ENCODE measurements at regions not wholly inside any gene's neighbourhood (a gene's known extent, or its start where the extent isn't known, plus 50 kb on each side); places are given as distances from the start of the nearest gene placed in this dataset.

DNA sequence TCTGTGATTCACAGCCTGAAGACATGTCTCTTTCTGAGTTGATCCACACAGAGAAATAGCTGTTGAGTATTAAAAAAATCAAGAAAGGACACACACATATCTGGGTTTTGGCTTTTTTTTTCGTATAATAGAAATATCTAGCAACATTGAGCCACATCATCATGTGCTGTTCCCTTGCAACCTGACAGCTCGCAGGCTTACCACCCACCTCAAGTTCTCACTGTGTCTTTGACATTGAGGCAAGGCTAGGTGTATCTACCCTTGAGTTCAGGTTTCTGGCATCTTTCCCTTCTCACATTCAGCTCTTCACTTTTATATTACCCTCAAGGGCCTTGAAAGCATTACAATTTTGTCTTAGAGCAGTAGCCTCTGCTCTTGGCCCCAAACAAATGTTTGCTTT lies 490.3 kb upstream of the KIRREL3 start:
- H3K27ac ChIP-seq (ENCODE audit: control insufficient read depth, insufficient read depth) = no peak overlapping the region
- SMC1A ChIA-PET (ENCODE audit: uncharacterized antibody, unreplicated experiment) = no interaction called here
- in situ Hi-C loops (cut with MboI) (loop anchor here (10.0 kb wide), 1 partner anchor 1046 kb away; no protein-coding TSS in a partner anchor), intact Hi-C loops (cut with micrococcal nuclease; ENCODE audit: unreplicated experiment) (no loop called here)
- RAD21 ChIA-PET (ENCODE audit: unreplicated experiment) = no interaction called here
- no peaks in the 10 kb centered on the region for H3K36me3 ChIP-seq (ENCODE audit: control insufficient read depth in 2 of 2, insufficient read depth in 2 of 2, low read length in 1 of 2)
- H4K20me1 ChIP-seq (ENCODE audit: control insufficient read depth, insufficient read depth) = no peaks in the 10 kb centered on the region
- H3K4me1 ChIP-seq (ENCODE audit: control insufficient read depth, insufficient read depth, low read length) = no peaks in the 10 kb centered on the region
- FAIRE-seq (no peak), DNase-seq (ENCODE audit: low read depth, low spot score) (no peak), ATAC-seq (no peak)
- no peaks in the 10 kb centered on the region for H3K79me2 ChIP-seq (ENCODE audit: control insufficient read depth, insufficient read depth, low read length)
- no peak overlapping the region for H3K4me2 ChIP-seq (ENCODE audit: control insufficient read depth, insufficient read depth)
- H2AFZ ChIP-seq (ENCODE audit: control insufficient read depth, low read depth, low read length) = no peak overlapping the region
- no peaks in the 10 kb centered on the region; a peak in 1 of 4 replicates for H3K27me3 ChIP-seq (replicated peaks in 1 of 2; ENCODE audit: control insufficient read depth in 2 of 2, insufficient read depth in 2 of 2, low read length in 1 of 2)
- no peaks in the 10 kb centered on the region for H3K9me3 ChIP-seq (replicated peaks; ENCODE audit: control insufficient read depth, insufficient read depth, low read length)
- no peak overlapping the region for H3K4me3 ChIP-seq
- no peak overlapping the region for H3K9ac ChIP-seq (ENCODE audit: control insufficient read depth, insufficient read depth, low read length)
- CTCF ChIA-PET = interaction anchor here (1.1 to 1.2 kb wide), 2 partner anchors 20 to 353 kb away, joined by 3 read pairs; no protein-coding TSS in a partner anchor
- no TSS peak for BruUV-seq (replicated peaks)
- POLR2A ChIA-PET = no interaction called here
- TF ChIP-seq CHD4 (IDR thresholded peaks at IDR 0.05) = no peak
- TF ChIP-seq, protein P1, sequence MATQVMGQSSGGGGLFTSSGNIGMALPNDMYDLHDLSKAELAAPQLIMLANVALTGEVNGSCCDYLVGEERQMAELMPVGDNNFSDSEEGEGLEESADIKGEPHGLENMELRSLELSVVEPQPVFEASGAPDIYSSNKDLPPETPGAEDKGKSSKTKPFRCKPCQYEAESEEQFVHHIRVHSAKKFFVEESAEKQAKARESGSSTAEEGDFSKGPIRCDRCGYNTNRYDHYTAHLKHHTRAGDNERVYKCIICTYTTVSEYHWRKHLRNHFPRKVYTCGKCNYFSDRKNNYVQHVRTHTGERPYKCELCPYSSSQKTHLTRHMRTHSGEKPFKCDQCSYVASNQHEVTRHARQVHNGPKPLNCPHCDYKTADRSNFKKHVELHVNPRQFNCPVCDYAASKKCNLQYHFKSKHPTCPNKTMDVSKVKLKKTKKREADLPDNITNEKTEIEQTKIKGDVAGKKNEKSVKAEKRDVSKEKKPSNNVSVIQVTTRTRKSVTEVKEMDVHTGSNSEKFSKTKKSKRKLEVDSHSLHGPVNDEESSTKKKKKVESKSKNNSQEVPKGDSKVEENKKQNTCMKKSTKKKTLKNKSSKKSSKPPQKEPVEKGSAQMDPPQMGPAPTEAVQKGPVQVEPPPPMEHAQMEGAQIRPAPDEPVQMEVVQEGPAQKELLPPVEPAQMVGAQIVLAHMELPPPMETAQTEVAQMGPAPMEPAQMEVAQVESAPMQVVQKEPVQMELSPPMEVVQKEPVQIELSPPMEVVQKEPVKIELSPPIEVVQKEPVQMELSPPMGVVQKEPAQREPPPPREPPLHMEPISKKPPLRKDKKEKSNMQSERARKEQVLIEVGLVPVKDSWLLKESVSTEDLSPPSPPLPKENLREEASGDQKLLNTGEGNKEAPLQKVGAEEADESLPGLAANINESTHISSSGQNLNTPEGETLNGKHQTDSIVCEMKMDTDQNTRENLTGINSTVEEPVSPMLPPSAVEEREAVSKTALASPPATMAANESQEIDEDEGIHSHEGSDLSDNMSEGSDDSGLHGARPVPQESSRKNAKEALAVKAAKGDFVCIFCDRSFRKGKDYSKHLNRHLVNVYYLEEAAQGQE (IDR thresholded peaks at IDR 0.05; ENCODE audit: low read depth, low read length) = no peak
- no peak for TF ChIP-seq YBX1 (IDR thresholded peaks at IDR 0.05)
- no peak for TF ChIP-seq NFYB (IDR thresholded peaks at IDR 0.05; ENCODE audit: insufficient read depth, low read depth, low read length)
- TF ChIP-seq GABPA (IDR thresholded peaks at IDR 0.05; ENCODE audit: low read depth) = no peak
- no peak for TF ChIP-seq MYC (IDR thresholded peaks at IDR 0.05; ENCODE audit: insufficient read depth, insufficient read length, insufficient replicate concordance, low read length, severe bottlenecking)
- TF ChIP-seq RCOR1 (conservative IDR thresholded peaks at IDR 0.05; ENCODE audit: low read depth, low read length) = no peak
- TF ChIP-seq, protein P2, sequence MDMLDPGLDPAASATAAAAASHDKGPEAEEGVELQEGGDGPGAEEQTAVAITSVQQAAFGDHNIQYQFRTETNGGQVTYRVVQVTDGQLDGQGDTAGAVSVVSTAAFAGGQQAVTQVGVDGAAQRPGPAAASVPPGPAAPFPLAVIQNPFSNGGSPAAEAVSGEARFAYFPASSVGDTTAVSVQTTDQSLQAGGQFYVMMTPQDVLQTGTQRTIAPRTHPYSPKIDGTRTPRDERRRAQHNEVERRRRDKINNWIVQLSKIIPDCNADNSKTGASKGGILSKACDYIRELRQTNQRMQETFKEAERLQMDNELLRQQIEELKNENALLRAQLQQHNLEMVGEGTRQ (IDR thresholded peaks at IDR 0.05; ENCODE audit: borderline replicate concordance, low read depth, low read length) = no peak
- TF ChIP-seq POLR2AphosphoS2 (IDR thresholded peaks at IDR 0.05; ENCODE audit: low read depth, low read length) = no peak
- TF ChIP-seq RELA (IDR thresholded peaks at IDR 0.05; ENCODE audit: borderline replicate concordance, partially characterized antibody) = no peak
- TF ChIP-seq STAT1 (conservative IDR thresholded peaks at IDR 0.05) = no peak
- no peak for TF ChIP-seq IKZF2 (IDR thresholded peaks at IDR 0.05)
- TF ChIP-seq, protein P3, sequence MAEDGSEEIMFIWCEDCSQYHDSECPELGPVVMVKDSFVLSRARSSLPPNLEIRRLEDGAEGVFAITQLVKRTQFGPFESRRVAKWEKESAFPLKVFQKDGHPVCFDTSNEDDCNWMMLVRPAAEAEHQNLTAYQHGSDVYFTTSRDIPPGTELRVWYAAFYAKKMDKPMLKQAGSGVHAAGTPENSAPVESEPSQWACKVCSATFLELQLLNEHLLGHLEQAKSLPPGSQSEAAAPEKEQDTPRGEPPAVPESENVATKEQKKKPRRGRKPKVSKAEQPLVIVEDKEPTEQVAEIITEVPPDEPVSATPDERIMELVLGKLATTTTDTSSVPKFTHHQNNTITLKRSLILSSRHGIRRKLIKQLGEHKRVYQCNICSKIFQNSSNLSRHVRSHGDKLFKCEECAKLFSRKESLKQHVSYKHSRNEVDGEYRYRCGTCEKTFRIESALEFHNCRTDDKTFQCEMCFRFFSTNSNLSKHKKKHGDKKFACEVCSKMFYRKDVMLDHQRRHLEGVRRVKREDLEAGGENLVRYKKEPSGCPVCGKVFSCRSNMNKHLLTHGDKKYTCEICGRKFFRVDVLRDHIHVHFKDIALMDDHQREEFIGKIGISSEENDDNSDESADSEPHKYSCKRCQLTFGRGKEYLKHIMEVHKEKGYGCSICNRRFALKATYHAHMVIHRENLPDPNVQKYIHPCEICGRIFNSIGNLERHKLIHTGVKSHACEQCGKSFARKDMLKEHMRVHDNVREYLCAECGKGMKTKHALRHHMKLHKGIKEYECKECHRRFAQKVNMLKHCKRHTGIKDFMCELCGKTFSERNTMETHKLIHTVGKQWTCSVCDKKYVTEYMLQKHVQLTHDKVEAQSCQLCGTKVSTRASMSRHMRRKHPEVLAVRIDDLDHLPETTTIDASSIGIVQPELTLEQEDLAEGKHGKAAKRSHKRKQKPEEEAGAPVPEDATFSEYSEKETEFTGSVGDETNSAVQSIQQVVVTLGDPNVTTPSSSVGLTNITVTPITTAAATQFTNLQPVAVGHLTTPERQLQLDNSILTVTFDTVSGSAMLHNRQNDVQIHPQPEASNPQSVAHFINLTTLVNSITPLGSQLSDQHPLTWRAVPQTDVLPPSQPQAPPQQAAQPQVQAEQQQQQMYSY (CRISPR knock-in tag; IDR thresholded peaks at IDR 0.05) = no peak
- TF ChIP-seq, protein P4, sequence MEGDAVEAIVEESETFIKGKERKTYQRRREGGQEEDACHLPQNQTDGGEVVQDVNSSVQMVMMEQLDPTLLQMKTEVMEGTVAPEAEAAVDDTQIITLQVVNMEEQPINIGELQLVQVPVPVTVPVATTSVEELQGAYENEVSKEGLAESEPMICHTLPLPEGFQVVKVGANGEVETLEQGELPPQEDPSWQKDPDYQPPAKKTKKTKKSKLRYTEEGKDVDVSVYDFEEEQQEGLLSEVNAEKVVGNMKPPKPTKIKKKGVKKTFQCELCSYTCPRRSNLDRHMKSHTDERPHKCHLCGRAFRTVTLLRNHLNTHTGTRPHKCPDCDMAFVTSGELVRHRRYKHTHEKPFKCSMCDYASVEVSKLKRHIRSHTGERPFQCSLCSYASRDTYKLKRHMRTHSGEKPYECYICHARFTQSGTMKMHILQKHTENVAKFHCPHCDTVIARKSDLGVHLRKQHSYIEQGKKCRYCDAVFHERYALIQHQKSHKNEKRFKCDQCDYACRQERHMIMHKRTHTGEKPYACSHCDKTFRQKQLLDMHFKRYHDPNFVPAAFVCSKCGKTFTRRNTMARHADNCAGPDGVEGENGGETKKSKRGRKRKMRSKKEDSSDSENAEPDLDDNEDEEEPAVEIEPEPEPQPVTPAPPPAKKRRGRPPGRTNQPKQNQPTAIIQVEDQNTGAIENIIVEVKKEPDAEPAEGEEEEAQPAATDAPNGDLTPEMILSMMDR (IDR thresholded peaks at IDR 0.05 in 2 of 3, conservative IDR thresholded peaks at IDR 0.05 in 1 of 3; ENCODE audit: control insufficient read depth in 2 of 3, extremely low read depth in 1 of 3, insufficient read depth in 1 of 3, low read depth in 3 of 3, low read length in 3 of 3) = no peak
- 8% methylated on average over 2 of the region's 2 CpGs for WGBS (ENCODE audit: insufficient coverage, insufficient replicate concordance, low lambda C conversion rate, missing lambda C conversion rate)

All from GM12878 (cell line).